ENCODE measurements at regions not wholly inside any gene's neighbourhood (a gene's known extent, or its start where the extent isn't known, plus 50 kb on each side); places are given as distances from the start of the nearest gene placed in this dataset.

DNA sequence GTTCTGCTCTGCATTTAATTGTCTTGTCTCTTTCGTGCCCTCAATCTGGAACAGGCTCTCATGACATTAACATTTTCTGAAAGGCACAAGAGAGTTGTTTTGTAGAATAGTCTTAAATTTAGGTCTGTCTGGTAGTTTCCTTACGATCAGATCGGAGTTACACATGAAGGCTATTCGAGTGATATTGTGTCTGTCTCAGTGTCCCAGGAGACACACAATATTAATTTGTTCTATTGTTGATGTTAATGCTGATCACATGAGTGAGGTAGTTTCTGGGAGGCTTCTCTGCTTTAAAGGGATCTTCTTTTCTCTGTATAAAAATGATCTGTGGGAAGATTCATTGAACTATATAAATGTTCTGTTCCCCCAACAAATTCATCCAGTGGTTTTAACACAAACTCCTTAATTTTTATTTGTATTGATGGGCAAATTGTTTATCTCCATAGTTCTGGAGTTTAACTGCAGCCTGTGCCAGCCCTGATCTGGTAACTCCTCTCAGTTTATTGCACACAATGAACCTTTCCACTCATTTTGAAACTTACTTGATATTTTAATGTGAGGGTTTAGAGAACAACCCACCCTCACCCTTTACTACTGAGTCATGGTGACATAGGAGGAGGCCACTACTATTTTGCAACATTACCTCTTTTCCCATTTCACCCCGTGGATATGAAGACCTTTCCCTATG is 223.0 kb downstream of the CBLN4 start:
- ChIA-PET CTCF (no interaction called here), POLR2A (no interaction called here)
- H3K27me3 ChIP-seq (ENCODE audit: control insufficient read depth, insufficient read depth, low read length): no peaks in the 10 kb centered on the region
- H3K9me3 ChIP-seq (ENCODE audit: control insufficient read depth, insufficient read depth, low read length): peaks cover 13% of the 10 kb centered on the region; the same call in 1 of the 2 replicates
- TF ChIP-seq, protein P1, sequence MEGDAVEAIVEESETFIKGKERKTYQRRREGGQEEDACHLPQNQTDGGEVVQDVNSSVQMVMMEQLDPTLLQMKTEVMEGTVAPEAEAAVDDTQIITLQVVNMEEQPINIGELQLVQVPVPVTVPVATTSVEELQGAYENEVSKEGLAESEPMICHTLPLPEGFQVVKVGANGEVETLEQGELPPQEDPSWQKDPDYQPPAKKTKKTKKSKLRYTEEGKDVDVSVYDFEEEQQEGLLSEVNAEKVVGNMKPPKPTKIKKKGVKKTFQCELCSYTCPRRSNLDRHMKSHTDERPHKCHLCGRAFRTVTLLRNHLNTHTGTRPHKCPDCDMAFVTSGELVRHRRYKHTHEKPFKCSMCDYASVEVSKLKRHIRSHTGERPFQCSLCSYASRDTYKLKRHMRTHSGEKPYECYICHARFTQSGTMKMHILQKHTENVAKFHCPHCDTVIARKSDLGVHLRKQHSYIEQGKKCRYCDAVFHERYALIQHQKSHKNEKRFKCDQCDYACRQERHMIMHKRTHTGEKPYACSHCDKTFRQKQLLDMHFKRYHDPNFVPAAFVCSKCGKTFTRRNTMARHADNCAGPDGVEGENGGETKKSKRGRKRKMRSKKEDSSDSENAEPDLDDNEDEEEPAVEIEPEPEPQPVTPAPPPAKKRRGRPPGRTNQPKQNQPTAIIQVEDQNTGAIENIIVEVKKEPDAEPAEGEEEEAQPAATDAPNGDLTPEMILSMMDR (IDR thresholded peaks at IDR 0.05; ENCODE audit: low read depth, low read length): no peak
- no peak for DNase-seq (ENCODE audit: low read depth, low spot score)
- H3K4me3 ChIP-seq (ENCODE audit: low read depth, low read length): no peak overlapping the region
- H3K27ac ChIP-seq (ENCODE audit: low read depth, low read length): no peak overlapping the region

GRCh38 chr20:55778796-55779195 is 226.5 kb downstream of the CBLN4 start:
- H3K9me3 ChIP-seq (ENCODE audit: control insufficient read depth, insufficient read depth, low read length): peaks cover 15% of the 10 kb centered on the region; the same call in 1 of the 2 replicates
- ChIA-PET POLR2A (no interaction called here), CTCF (no interaction called here)
- H3K4me3 ChIP-seq (ENCODE audit: low read depth, low read length): no peak overlapping the region
- no peak for DNase-seq (ENCODE audit: low read depth, low spot score)
- no peaks in the 10 kb centered on the region for H3K27me3 ChIP-seq (ENCODE audit: control insufficient read depth, insufficient read depth, low read length)
- TF ChIP-seq, protein P1 (IDR thresholded peaks at IDR 0.05; ENCODE audit: low read depth, low read length): no peak
- H3K27ac ChIP-seq (ENCODE audit: low read depth, low read length): no peak overlapping the region

DNA sequence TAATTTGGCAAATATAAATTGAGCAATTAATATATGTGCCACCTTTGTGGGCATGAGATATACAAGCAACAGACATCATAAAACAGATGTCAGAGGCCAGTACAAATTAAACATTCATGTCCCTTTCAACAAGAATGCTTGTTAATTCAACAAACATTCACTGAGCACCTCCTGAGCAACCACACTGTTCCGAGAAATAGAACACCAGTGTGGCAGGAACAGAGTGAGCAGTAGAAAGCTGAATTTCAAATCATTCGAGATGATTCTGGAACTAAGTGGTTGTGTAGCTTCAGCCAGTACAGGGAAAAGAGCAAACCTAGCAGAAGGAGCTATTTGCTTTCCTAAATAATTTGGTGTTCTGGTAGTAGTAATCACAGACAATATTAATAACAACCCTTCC is 227.7 kb downstream of the CBLN4 start:
- TF ChIP-seq, protein P1 (IDR thresholded peaks at IDR 0.05; ENCODE audit: low read depth, low read length): no peak
- Histone ChIP-seq H3K9me3 (ENCODE audit: control insufficient read depth, insufficient read depth, low read length) (peaks cover 13% of the 10 kb centered on the region; the same call in 1 of the 2 replicates), H3K27me3 (ENCODE audit: control insufficient read depth, insufficient read depth, low read length) (no peaks in the 10 kb centered on the region), H3K27ac (ENCODE audit: low read depth, low read length) (no peak overlapping the region), H3K4me3 (ENCODE audit: low read depth, low read length) (no peak overlapping the region)
- no peak for DNase-seq (ENCODE audit: low read depth, low spot score)
- POLR2A ChIA-PET: no interaction called here
- CTCF ChIA-PET: no interaction called here

DNA sequence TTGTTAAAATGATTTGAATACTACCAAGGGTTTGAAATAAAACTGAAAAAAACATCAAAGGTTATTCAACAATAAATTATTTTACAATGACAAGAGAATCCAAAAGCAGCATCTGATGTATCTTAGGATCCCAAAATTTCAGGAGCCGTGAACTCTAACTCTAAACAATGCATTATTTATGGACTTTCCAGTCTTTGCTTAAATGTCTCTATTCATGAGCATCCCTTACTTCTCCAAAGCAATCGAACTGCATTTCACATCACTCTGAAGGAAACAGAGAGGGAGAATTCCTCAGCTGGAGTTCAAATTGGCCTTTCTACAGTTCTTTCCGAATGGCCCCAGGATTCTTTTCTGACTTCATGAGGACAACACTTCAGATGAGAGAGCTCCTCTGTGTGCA is 229.1 kb downstream of the CBLN4 start:
- POLR2A ChIA-PET: no interaction called here
- TF ChIP-seq, protein P1 (IDR thresholded peaks at IDR 0.05; ENCODE audit: low read depth, low read length): no peak

GRCh38 chr20:55774628-55775027 is 230.7 kb downstream of the CBLN4 start:
- TF ChIP-seq, protein P1 (IDR thresholded peaks at IDR 0.05; ENCODE audit: low read depth, low read length): no peak
- H3K27ac ChIP-seq (ENCODE audit: low read depth, low read length): no peak overlapping the region
- H3K9me3 ChIP-seq (ENCODE audit: control insufficient read depth, insufficient read depth, low read length): peaks cover 10% of the 10 kb centered on the region; the same call in 1 of the 2 replicates
- no peak overlapping the region for H3K4me3 ChIP-seq (ENCODE audit: low read depth, low read length)
- DNase-seq (ENCODE audit: low read depth, low spot score): no peak
- ChIA-PET CTCF (no interaction called here), POLR2A (no interaction called here)
- no peaks in the 10 kb centered on the region for H3K27me3 ChIP-seq (ENCODE audit: control insufficient read depth, insufficient read depth, low read length)

More for the DNA sequence above, 229.1 kb downstream of the CBLN4 start:
- H3K27me3 ChIP-seq (ENCODE audit: control insufficient read depth, insufficient read depth, low read length): no peaks in the 10 kb centered on the region
- H3K27ac ChIP-seq (ENCODE audit: low read depth, low read length): no peak overlapping the region
- no peak for DNase-seq (ENCODE audit: low read depth, low spot score)
- CTCF ChIA-PET: no interaction called here
- peaks cover 10% of the 10 kb centered on the region; the same call in 1 of the 2 replicates for H3K9me3 ChIP-seq (ENCODE audit: control insufficient read depth, insufficient read depth, low read length)
- H3K4me3 ChIP-seq (ENCODE audit: low read depth, low read length): no peak overlapping the region

Data from AG04450 (cell line).